ENCODE measurements at regions not wholly inside any gene's neighbourhood (a gene's known extent, or its start where the extent isn't known, plus 50 kb on each side); places are given as distances from the start of the nearest gene placed in this dataset.
"Not testable (repeated sequence)": the region's sequence is repeated elsewhere in the genome, so short reads cannot be mapped to it uniquely, and the experiment has no call there.

- peak; percentile 3 for DNase-seq (ENCODE audit: low read depth)
Observed at GRCh38 chrX:113330416-113330815, 489.8 kb upstream of the AMOT start.

GRCh38 chrX:113315927-113316326, 475.3 kb upstream of the AMOT start:
- DNase-seq (ENCODE audit: low read depth), result no peak

- peak; percentile 21 for DNase-seq (ENCODE audit: low read depth)
Observed at GRCh38 chrX:113305496-113305895, 464.9 kb upstream of the AMOT start.

GRCh38 chrX:113300580-113300979, 459.9 kb upstream of the AMOT start:
- DNase-seq (ENCODE audit: low read depth), result no peak

GRCh38 chrX:113297437-113297836, 456.8 kb upstream of the AMOT start:
- DNase-seq (ENCODE audit: low read depth), result no peak

- no peak for DNase-seq (ENCODE audit: low read depth)
Observed at GRCh38 chrX:113289503-113289902, 448.9 kb upstream of the AMOT start.

- no peak for DNase-seq (ENCODE audit: low read depth)
Observed at GRCh38 chrX:113287761-113288160, 447.1 kb upstream of the AMOT start.

GRCh38 chrX:113275804-113276203, 435.2 kb upstream of the AMOT start:
- DNase-seq (ENCODE audit: low read depth), result no peak

- DNase-seq (ENCODE audit: low read depth), result no peak
Observed at GRCh38 chrX:113274791-113275190, 434.2 kb upstream of the AMOT start.

- no peak for DNase-seq (ENCODE audit: low read depth)
Observed at GRCh38 chrX:113274345-113274744, 433.7 kb upstream of the AMOT start.

- DNase-seq (ENCODE audit: low read depth), result no peak
Observed at GRCh38 chrX:113269203-113269602, 428.6 kb upstream of the AMOT start.

- DNase-seq (ENCODE audit: low read depth), result no peak
Observed at GRCh38 chrX:113260474-113260873, 419.8 kb upstream of the AMOT start.

- DNase-seq (ENCODE audit: low read depth), result no peak
Observed at GRCh38 chrX:113222305-113222704, 381.7 kb upstream of the AMOT start.

GRCh38 chrX:113212052-113212451, 371.4 kb upstream of the AMOT start:
- DNase-seq (ENCODE audit: low read depth), result no peak

GRCh38 chrX:113202601-113203000, 362.0 kb upstream of the AMOT start:
- DNase-seq (ENCODE audit: low read depth), result no peak

GRCh38 chrX:113195949-113196348, 355.3 kb upstream of the AMOT start:
- DNase-seq (ENCODE audit: low read depth), result no peak

- DNase-seq (ENCODE audit: low read depth), result no peak
Observed at GRCh38 chrX:113192418-113192817, 351.8 kb upstream of the AMOT start.

- DNase-seq (ENCODE audit: low read depth), result no peak
Observed at GRCh38 chrX:113157496-113157895, 316.9 kb upstream of the AMOT start.

- DNase-seq (ENCODE audit: low read depth), result not testable (repeated sequence)
Observed at GRCh38 chrX:113154315-113154714, 313.7 kb upstream of the AMOT start.

- DNase-seq (ENCODE audit: low read depth), result no peak
Observed at GRCh38 chrX:113136836-113137235, 296.2 kb upstream of the AMOT start.

- DNase-seq (ENCODE audit: low read depth), result no peak
Observed at GRCh38 chrX:113133316-113133715, 292.7 kb upstream of the AMOT start.

GRCh38 chrX:113124693-113125092, 284.1 kb upstream of the AMOT start:
- no peak for DNase-seq (ENCODE audit: low read depth)

GRCh38 chrX:113075521-113075920, 234.9 kb upstream of the AMOT start:
- no peak for DNase-seq (ENCODE audit: low read depth)

GRCh38 chrX:113059714-113060113, 219.1 kb upstream of the AMOT start:
- DNase-seq (ENCODE audit: low read depth), result no peak

- no peak for DNase-seq (ENCODE audit: low read depth)
Observed at GRCh38 chrX:113058634-113059033, 218.0 kb upstream of the AMOT start.
